Neural progenitor cell (in vitro differentiated cells): ENCODE measurements at regions not wholly inside any gene's neighbourhood (a gene's known extent, or its start where the extent isn't known, plus 50 kb on each side); places are given as distances from the start of the nearest gene placed in this dataset.

Experiments used
- DNase-seq: peaks from one replicate; pipeline ENCODE4 v3.0.0-alpha.2; 2016; ENCODE audit warnings: low spot score
- H2AFZ ChIP-seq: fragments of 200-600 bp; sonication (generic); replicated peaks from 2 replicates; pipeline ENCODE4 v1.6.1; 2016; ENCODE audit warnings: antibody characterized with exemption
- H3F3A ChIP-seq: fragments of 200-600 bp; sonication (generic); 2 replicates; pipeline ENCODE4 v1.6.1; 2016; ENCODE audit warnings: antibody characterized with exemption, low read depth
- H3K27ac ChIP-seq: fragments of 200-600 bp; sonication (generic); 2 replicates; pipeline ENCODE4 v1.5.1; 2016; ENCODE audit warnings: mild to moderate bottlenecking
- H3K27me3 ChIP-seq: fragments of 200-600 bp; sonication (generic); 2 replicates; pipeline ENCODE4 v1.6.1; 2016; ENCODE audit warnings: mild to moderate bottlenecking, moderate library complexity
- H3K36me3 ChIP-seq: fragments of 200-600 bp; sonication (generic); 2 replicates; pipeline ENCODE4 v1.5.1; 2016
- H3K4me1 ChIP-seq: fragments of 200-600 bp; sonication (generic); 2 replicates; pipeline ENCODE4 v1.6.1; 2016; ENCODE audit warnings: mixed run types
- H3K4me2 ChIP-seq: fragments of 200-600 bp; sonication (generic); 2 replicates; pipeline ENCODE4 v1.6.1; 2016
- H3K4me3 ChIP-seq: fragments of 200-600 bp; sonication (generic); 2 replicates; pipeline ENCODE4 v1.5.1; 2016
- H3K79me2 ChIP-seq: fragments of 200-600 bp; sonication (generic); 2 replicates; pipeline ENCODE4 v1.6.1; 2016; ENCODE audit warnings: low read depth
- H3K9ac ChIP-seq: fragments of 200-600 bp; sonication (generic); 2 replicates; pipeline ENCODE4 v1.6.1; 2016
- H3K9me3 ChIP-seq: fragments of 200-600 bp; sonication (generic); 2 replicates; pipeline ENCODE4 v1.5.1; 2016; ENCODE audit warnings: low read depth
- H4K20me1 ChIP-seq: fragments of 200-600 bp; sonication (generic); 2 replicates; pipeline ENCODE4 v1.6.1; 2016; ENCODE audit warnings: low read depth
- H3K27ac Mint-ChIP-seq: 3 replicates; pipeline ENCODE4 v1.8.0; 2021; ENCODE audit warnings: mixed read lengths
- H3K27me3 Mint-ChIP-seq: 2 replicates; pipeline ENCODE4 v1.8.0; 2022; ENCODE audit warnings: low read depth, mild to moderate bottlenecking, inconsistent platforms, moderate library complexity, mixed read lengths; ENCODE audit not compliant: insufficient read depth
- H3K36me3 Mint-ChIP-seq: 3 replicates; pipeline ENCODE4 v1.8.0; 2021; ENCODE audit warnings: mixed read lengths
- H3K4me1 Mint-ChIP-seq: 3 replicates; pipeline ENCODE4 v1.8.0; 2021; ENCODE audit warnings: mixed read lengths
- H3K4me3 Mint-ChIP-seq: 3 replicates; pipeline ENCODE4 v1.8.0; 2021; ENCODE audit warnings: mild to moderate bottlenecking, moderate library complexity, mixed read lengths
- H3K9me3 Mint-ChIP-seq: 3 replicates; pipeline ENCODE4 v1.8.0; 2020; ENCODE audit warnings: mixed read lengths
- EZH2 ChIP-seq: fragments of 200-600 bp; sonication (generic); IDR thresholded peaks from 2 replicates; pipeline ENCODE4 v1.6.1; 2017; ENCODE audit warnings: antibody characterized with exemption, mild to moderate bottlenecking, moderate library complexity
- EZH2phosphoT487 ChIP-seq: fragments of 200-600 bp; sonication (generic); IDR thresholded peaks from 2 replicates; pipeline ENCODE4 v1.6.1; 2017; ENCODE audit warnings: antibody characterized with exemption
- TF ChIP-seq, protein P1 (sequence below): fragments of 200-600 bp; sonication (generic); IDR thresholded peaks from 2 replicates; pipeline ENCODE4 v1.5.1; 2017; ENCODE audit warnings: antibody characterized with exemption, mild to moderate bottlenecking

DNA sequence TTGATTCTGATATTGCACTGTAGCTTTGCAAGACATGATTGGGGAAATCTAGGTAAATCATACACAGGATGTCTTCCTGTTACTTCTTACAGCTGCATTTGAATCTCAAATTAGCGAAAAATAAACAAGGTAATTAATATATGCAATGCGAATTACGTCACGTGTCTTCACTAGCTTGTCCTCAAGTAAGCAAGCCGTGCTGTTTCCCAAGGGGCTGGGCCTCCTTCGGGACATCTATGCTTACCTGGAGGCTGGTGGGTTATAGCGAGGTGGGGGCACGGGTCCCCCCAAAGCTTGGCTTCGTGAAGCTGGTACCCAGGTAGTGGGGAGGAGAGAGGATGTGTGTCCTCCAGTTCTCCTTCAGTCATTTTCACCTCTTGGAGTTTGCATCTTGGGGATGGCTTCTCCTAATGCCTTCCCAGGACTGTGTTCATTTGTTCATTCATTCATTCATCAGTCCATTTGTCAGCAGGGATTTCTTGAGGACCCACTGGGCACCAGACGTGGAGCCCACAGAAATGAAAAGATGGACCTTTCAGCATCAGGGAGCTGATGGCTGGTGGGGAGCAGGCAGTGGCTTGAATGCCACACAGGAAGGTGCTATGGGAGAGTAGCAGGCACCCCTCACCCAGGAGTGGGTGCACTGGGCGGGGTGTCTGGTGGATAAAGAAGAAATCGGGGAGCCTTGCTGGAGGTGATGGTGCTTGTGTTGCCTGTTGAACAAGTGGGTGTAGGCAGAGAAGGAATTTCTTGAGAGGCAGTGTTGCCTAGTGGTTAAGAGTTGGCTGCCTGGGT is 155.1 kb downstream of the GLI2 start:
- H3K9me3 ChIP-seq: no peaks in the 10 kb centered on the region
- no peak overlapping the region for H3K4me2 ChIP-seq
- Mint-ChIP-seq H3K27ac (peak overlapping the region; percentile 82), H3K9me3 (no peaks in the 10 kb centered on the region), H3K27me3 (peaks cover 13% of the 10 kb centered on the region), H3K4me3 (peak overlapping the region; percentile 6), H3K4me1 (peaks cover 86% of the 10 kb centered on the region), H3K36me3 (peaks cover 2% of the 10 kb centered on the region)
- H3K4me3 ChIP-seq: no peak overlapping the region
- H4K20me1 ChIP-seq: peaks cover 85% of the 10 kb centered on the region
- peaks cover 47% of the 10 kb centered on the region for H3F3A ChIP-seq
- H3K27ac ChIP-seq: no peak overlapping the region
- TF ChIP-seq EZH2phosphoT487: no peak
- TF ChIP-seq, protein P1, sequence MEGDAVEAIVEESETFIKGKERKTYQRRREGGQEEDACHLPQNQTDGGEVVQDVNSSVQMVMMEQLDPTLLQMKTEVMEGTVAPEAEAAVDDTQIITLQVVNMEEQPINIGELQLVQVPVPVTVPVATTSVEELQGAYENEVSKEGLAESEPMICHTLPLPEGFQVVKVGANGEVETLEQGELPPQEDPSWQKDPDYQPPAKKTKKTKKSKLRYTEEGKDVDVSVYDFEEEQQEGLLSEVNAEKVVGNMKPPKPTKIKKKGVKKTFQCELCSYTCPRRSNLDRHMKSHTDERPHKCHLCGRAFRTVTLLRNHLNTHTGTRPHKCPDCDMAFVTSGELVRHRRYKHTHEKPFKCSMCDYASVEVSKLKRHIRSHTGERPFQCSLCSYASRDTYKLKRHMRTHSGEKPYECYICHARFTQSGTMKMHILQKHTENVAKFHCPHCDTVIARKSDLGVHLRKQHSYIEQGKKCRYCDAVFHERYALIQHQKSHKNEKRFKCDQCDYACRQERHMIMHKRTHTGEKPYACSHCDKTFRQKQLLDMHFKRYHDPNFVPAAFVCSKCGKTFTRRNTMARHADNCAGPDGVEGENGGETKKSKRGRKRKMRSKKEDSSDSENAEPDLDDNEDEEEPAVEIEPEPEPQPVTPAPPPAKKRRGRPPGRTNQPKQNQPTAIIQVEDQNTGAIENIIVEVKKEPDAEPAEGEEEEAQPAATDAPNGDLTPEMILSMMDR: no peak
- no peak for TF ChIP-seq EZH2
- H3K27me3 ChIP-seq: no peaks in the 10 kb centered on the region
- H3K79me2 ChIP-seq: peaks cover 56% of the 10 kb centered on the region
- H3K9ac ChIP-seq: no peak overlapping the region
- peaks cover 65% of the 10 kb centered on the region for H3K4me1 ChIP-seq
- no peak overlapping the region for H2AFZ ChIP-seq
- H3K36me3 ChIP-seq: no peaks in the 10 kb centered on the region
- DNase-seq: no peak

DNA sequence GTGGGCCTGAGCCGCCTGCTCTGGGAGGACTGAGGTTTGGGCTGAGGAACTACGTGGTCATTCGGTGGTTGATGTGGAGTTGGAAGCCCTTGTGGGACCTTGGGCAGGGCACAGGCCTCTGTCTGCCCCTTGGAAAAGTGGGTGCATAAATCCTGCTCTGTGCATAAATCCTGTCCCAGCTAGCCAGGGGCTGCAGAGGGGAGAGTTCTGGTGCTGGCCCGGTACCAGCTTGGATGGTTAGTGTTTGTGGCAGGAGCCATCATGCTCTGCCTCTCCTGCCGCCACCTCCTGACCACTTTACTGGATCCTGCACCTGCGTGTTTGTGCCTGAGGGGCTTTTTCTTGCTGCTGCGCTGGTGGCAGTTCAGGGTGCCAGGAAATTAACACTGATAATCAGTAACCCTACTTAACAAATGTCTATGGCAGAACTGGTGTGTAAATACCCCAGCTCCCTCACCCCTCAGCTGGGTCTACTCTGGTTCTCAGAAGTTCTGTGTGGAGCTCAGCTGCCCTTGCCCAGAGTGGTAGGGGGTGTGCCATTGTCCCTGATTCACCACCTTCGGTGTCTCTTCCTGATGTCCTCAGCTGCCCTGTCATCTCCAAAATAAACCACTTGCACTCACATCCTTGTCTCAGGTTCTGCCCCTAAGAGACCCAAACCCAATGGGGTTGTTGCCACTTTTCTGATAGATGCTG is 156.8 kb downstream of the GLI2 start:
- Histone ChIP-seq H3K36me3 (no peaks in the 10 kb centered on the region), H2AFZ (no peak overlapping the region), H3K4me3 (peak overlapping the region; percentile 30), H3F3A (peaks cover 51% of the 10 kb centered on the region), H3K79me2 (peaks cover 68% of the 10 kb centered on the region), H3K4me2 (peak overlapping the region; percentile 67), H3K27ac (peak overlapping the region; percentile 96), H4K20me1 (peaks cover 70% of the 10 kb centered on the region), H3K4me1 (peaks cover 68% of the 10 kb centered on the region), H3K9me3 (no peaks in the 10 kb centered on the region), H3K9ac (no peak overlapping the region), H3K27me3 (no peaks in the 10 kb centered on the region)
- peaks cover 2% of the 10 kb centered on the region for H3K36me3 Mint-ChIP-seq
- DNase-seq: no peak
- peaks cover 83% of the 10 kb centered on the region for H3K4me1 Mint-ChIP-seq
- H3K27ac Mint-ChIP-seq: peak overlapping the region; percentile 99
- peaks cover 11% of the 10 kb centered on the region for H3K27me3 Mint-ChIP-seq
- peak overlapping the region; percentile 62 for H3K4me3 Mint-ChIP-seq
- TF ChIP-seq EZH2phosphoT487: no peak
- TF ChIP-seq, protein P1: no peak
- TF ChIP-seq EZH2: no peak
- no peaks in the 10 kb centered on the region for H3K9me3 Mint-ChIP-seq

DNA sequence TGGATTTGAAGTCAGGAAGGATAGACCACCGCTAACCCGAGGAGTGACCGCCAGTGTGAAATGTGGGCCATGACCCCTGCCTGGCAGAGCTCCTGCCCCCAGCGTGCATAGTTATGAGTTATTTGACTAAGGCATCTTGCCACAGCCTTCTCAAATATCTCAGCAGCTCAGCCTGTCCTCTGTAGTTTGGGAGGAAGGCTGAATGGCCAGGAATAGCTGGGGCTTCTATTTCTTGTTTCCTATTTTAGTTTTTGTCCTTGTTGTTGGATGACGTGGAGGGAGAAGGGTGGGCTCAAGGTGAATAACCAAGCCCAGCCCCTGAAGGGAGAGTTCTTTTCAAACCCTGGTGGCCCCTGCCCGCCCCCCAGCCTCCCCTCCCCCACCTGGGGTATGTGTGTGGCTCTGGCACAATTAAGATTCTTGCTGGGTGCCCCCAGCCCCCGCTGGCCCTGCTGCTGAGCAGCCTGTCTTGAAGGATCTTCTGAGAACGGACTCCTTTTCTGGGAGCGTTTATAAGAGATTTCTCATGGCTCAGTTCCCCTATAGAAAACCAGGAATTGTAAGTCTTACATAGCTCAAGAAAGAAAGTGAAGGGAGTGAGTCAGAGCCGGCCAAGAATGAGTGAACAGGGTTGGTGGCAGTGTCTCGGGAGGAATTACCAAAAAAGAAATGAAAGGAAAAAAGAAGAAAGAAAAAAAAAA is 157.4 kb downstream of the GLI2 start:
- H3K4me3 Mint-ChIP-seq: peak overlapping the region; percentile 75
- H3K9me3 Mint-ChIP-seq: no peaks in the 10 kb centered on the region
- Histone ChIP-seq H2AFZ (no peak overlapping the region), H3K4me3 (peak overlapping the region; percentile 30), H3K27me3 (no peaks in the 10 kb centered on the region), H3K27ac (peak overlapping the region; percentile 96), H3K4me2 (peak overlapping the region; percentile 67), H3K36me3 (no peaks in the 10 kb centered on the region), H4K20me1 (peaks cover 63% of the 10 kb centered on the region), H3K4me1 (peaks cover 65% of the 10 kb centered on the region), H3K9ac (no peak overlapping the region), H3F3A (peaks cover 58% of the 10 kb centered on the region), H3K79me2 (peaks cover 66% of the 10 kb centered on the region), H3K9me3 (no peaks in the 10 kb centered on the region)
- peaks cover 2% of the 10 kb centered on the region for H3K36me3 Mint-ChIP-seq
- peaks cover 83% of the 10 kb centered on the region for H3K4me1 Mint-ChIP-seq
- TF ChIP-seq, protein P1: no peak
- TF ChIP-seq EZH2phosphoT487 (no peak), EZH2 (no peak)
- peak overlapping the region; percentile 99 for H3K27ac Mint-ChIP-seq
- peak; percentile 90 for DNase-seq
- peaks cover 11% of the 10 kb centered on the region for H3K27me3 Mint-ChIP-seq
